NAMALWA (cell line): ENCODE measurements at regions not wholly inside any gene's neighbourhood (a gene's known extent, or its start where the extent isn't known, plus 50 kb on each side); places are given as distances from the start of the nearest gene placed in this dataset.

ENCODE experiments used
- DNase-seq: peaks from one replicate; pipeline ENCODE4 v3.0.0-alpha.2; 2015; ENCODE audit warnings: low spot score

GRCh38 chr4:153034681-153035080, 98.6 kb downstream of the FHDC1 start:
- no peak for DNase-seq

DNA sequence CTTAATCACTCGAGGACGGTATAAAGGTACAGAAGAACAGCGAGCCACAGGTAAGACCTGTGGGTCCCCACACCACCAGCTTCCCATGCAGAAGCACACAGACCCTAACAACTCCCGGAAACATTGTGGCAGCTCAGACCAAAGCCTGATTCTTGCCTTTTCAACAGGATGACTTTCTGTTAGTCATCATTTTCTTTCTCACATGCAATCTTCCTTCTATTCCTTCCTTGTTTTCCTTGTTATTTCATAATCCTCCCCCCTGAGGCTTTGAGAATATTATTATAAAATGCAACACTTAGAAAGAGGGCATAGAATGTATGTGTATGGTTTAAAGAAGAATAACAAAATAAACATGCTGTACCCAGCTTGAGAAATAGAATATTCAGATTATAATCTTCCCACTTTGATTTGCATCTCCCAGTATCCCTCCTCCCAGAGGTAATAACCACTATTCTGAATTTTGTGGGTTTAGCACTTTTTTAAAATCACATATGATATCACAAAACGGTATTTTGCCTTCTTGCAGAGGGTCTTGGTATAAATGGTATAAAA, 100.9 kb downstream of the FHDC1 start:
- DNase-seq, result no peak

DNA sequence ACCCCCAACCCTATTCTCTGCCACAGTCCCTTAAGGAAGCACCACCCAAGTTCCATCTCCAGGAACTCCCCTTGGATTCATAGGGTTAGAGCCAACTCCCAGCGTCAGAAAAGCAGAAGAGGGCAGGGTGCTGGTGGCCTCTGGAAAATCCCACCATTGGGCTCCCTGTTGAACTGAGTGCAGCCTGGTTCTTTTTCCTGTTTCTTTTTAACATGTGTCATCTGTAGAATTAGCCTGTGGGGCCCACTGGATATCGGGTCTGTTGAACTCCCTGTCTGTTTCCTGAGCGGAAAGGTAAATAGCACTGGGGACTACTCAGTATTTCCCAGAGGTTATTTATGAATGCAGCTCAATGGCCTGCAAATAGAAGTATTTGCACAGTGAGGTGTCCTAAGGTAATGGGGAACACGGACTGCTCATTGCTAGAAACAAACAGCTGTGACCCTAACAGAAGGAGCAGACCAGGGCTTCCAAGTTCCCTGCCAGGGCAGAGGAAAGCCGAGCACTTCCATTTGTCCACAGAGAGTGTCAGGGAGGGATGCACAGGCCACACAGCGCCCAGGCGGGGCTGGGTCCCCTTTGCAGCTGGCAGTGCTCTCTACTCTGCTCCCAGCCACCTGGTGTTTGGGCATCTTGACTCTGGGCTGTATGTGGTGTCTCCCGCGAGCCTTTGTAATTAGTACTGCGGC, 102.6 kb downstream of the FHDC1 start:
- DNase-seq, result peak; percentile 6

DNA sequence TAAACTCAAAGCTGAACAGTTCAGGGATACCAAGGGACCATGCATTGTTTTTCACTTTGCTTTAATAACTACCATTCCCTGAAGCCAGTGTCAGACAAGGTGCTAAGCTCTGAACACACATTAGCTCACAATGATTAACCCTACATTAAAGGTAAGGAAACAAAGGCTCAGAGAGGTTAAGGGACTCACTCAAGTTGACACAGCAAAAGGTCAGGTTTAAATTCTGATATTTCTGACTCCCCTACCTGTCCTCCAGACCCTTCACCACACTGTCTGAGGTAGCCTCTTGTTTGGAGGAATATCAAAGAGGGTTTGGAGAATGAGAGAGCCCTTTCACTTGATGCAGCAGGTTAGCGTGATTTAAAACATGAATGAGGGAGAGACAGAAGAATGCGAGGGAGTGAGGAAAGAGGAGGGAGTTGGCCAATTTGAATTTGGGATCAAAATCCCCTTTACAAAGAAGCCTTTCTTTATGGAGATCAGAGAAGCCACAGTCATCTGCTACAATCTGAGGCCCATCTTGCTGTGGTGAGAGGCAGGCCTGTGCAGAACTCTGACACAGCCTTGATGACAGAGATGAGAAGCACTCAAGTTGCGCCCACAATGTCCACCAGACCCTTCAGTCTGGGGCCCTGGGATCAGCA, 103.5 kb downstream of the FHDC1 start:
- no peak for DNase-seq

GRCh38 chr4:153040677-153041076, 104.6 kb downstream of the FHDC1 start:
- DNase-seq, result no peak

DNA sequence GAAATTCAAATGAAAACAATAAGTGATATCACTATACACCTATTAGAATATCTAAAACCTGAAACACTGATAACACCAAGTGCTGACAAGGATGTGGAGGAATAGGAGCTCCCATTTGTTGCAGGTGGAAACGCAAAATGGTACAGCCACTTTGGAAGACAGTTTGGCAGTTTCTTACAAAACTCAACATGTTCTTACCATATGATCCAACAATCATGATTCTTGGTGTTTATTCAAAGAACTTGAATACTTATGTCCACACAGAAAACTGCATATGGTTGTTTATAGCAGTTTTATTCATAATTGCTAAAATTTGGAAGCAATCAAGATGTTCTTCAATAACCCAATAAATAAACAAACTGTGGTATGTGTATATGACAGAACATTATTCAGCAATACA, 107.9 kb downstream of the FHDC1 start:
- no peak for DNase-seq

- DNase-seq, result peak; percentile 9
Measured at GRCh38 chr4:153045111-153045982, 109.2 kb downstream of the FHDC1 start.

GRCh38 chr4:153058671-153059060, 122.5 kb downstream of the FHDC1 start:
- DNase-seq, result no peak

DNA sequence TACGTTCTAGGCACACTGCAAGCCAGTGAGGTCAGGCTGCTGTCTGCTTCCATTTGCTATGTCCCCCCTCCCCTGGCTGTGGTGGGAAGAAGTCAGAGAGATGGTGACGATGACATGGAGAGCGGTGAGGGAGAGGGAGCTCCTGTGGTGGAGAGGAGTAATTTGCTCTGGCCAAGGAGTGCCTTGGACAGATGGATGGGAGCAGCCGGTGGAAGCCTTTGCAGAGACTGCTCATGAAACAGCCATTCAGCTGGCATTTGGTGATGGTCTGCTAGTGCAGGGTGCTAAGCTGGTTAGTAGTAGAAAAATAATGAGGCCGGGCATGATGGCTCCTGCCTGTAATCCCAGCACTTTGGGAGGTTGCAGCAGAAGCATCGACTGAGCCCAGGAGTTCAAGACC, 124.1 kb downstream of the FHDC1 start:
- no peak for DNase-seq

- no peak for DNase-seq
Measured at GRCh38 chr4:153061971-153062370, 125.8 kb downstream of the FHDC1 start.

GRCh38 chr4:153062652-153063168, 126.6 kb downstream of the FHDC1 start:
- DNase-seq, result no peak

- no peak for DNase-seq
Measured at GRCh38 chr4:153063490-153063889, 127.4 kb downstream of the FHDC1 start.

DNA sequence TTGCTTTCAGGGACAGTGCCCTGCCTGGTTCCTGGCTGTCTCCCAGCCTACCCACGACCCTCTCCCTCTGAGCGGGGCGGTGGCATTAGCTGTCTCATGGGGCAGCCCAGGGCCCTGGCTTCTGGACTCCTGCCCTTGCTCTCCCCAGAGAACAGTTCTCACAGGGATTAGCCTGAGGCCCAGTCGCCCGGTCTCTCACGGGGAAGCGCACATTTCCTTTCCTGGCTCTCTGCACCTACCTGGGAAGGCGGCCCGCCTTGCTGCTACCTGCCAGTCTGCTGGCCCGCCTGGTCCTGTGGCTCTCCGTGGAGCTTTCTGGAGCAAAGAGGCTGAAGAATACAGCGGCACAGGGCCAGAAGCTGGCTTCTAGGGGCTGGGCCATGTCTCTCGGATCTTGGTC, 128.4 kb downstream of the FHDC1 start:
- DNase-seq, result no peak

DNA sequence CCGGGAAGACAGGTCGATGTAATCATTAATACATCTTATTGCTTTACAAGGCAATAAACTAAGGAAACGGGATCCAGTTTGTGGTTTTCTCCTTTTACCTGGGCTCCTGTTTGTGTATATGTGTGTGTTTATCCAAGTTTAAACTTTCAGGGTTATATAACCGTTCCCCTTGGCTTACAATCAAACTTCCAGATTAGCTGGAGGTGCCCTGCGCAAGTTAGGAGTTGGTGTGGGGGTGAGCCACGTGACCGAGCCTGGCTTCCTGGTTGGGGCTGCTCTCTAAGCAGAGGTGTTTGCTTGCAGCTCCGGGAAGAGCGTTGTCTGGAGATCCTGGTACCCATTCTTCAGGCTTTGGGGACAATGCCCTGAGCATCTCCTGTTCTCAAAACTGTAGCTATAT, 129.2 kb downstream of the FHDC1 start:
- DNase-seq, result no peak

DNA sequence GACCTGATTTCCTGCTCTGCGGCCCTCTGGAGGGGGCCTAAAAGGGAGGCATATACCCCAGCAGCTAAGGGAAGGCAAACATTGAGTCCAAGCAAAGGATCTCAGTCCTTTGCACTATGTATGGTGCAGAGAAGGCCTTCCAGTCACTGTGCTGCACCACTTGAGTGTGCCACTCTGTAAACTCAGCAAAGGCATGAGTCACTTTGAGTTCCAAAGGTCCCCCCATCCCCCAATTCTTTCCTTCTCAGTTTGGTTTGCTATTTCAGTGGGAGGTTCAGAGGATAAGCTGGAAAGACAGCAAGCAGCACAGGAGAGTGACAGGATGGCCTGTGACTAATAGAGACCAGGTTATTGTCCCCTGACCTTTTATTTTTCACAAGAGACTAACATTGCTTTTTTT, 131.3 kb downstream of the FHDC1 start:
- DNase-seq, result no peak

DNA sequence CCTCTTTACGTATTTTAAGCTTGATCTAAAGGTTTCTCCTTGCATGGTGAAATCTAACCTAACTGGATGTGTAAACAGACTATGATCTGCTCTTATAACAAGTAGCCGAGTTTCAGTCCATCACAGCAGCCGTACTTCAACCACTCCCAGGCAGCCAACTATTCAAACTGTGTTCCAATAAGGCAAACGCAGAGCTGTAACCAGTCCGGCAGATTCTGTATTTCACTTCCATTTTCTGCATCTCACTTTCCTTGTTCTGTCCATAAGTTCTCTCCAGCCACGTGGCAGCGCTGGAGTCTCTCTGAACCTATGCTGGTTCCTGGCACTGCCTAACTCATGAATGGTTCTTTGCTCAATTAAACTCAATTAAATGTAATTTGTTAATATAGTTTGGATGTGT, 132.6 kb downstream of the FHDC1 start:
- DNase-seq, result no peak

DNA sequence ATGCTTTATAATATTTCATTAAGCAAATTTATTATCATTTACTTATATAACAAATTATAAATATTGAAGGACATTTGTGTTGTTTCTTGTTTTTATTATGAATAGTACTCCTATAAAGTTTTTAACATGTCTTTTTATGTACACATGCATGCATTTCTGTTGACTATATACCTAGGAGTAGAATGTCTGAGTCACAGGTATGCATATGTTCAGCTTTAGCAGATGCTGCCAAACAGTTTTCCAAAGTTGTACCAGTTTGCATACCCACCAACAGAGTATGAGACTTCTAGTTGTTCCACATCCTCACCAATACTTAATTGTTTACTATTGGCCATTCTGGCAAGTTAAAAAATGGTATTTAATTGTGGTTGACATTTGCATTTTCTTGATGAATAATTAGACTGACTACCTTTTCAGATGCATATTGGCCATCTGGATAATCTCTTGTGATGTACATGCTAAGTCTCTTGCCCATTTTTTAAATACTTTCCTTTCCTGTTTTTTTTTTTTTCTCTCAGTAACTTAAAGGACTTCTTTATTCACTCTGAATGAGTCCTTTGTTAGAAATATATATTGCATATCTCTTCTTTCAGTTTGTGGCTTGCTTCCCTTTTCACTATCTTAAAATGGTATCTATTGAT, 132.2 kb upstream of the TRIM2 start:
- no peak for DNase-seq

GRCh38 chr4:153072661-153073060, 131.6 kb upstream of the TRIM2 start:
- no peak for DNase-seq

DNA sequence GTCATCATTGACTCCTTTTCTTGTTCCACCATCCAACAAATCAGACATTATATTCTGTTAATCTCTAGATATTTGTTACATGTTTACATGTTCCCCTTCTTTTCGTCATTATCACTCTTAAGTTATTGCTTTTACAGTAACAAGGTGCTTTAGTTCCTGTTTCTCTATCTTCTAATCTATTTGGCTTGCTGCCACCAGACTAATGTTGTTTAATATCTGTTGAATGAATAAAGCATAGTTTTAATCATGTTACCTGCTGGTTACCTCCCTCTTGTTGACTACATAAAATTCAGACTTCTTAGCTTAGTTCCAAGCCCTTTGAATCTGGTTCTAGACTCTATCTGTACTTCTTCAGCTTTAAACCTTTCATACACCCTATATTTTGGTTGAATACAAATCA, 129.8 kb upstream of the TRIM2 start:
- DNase-seq, result no peak

DNA sequence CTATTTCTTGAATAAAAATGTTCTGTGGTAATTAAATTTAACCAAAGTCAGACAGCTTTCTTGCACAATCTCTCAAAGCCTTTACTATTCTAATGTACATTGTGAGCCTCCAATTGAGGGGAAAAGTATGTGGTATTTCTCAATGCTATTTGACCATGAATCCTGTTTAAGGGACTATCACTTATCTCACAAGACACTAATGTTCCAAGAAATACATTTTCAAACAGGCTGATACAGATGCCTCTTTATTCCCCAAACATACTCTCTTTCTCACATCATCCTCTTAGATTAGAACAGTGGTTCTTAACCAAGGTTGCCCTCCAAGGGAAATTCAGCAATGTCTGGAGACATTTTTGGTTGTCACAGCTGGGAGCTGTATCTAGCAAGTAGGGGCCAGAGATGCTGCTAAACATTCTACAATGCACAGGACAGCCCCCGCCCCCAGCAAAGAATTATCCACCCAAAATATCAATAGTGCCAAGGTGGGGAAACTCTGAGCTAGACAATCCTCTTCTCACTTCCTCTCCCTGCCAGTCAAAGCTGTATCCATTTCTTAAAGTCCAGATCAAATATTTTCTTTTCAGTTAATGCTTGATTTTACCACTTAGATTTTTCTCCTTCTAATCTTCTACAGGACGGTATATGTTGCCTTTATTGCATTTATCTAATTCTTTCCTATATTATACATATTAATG, 129.2 kb upstream of the TRIM2 start:
- no peak for DNase-seq

DNA sequence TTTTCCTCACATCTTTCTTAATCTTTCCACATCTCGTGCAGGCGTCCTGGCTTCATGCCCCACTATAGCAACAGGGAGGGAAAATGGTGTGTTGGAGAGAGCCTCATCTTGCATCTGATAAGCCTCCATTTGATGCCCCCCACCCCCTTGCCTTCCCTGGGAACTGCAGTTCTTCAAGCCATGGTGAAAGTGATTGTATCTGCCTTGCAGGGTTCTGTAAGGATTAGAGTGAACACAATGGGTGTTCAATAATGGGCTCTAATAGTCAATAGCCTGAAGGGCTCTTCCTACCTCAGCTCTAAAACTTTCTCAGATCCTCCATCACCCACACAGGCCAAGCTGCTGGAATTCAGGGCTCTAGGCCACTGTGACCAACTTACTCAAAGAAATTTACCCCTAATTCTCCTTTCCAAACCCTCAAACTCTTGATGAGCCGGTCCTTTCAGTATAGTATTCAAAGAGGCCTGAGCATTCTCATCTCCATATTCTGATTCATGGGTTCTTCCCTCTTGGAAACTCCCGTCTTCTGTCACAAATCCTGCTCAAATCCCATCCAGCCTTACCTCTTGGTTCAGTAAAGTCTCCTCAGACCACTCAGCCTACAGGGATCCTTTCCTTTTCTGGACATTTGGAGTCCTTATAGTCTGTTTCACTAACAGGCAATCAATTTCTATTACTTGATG, 128.3 kb upstream of the TRIM2 start:
- no peak for DNase-seq
